SK-N-SH treated with all-trans-retinoic acid at 6 μM for 48 hours (cell line): ENCODE measurements at regions not wholly inside any gene's neighbourhood (a gene's known extent, or its start where the extent isn't known, plus 50 kb on each side); places are given as distances from the start of the nearest gene placed in this dataset.

Experiments
- ARNTL ChIP-seq: fragments of 450-650 bp; formaldehyde crosslinking; IDR thresholded peaks from 2 replicates; pipeline ENCODE4 v1.5.0; 2020; ENCODE audit warnings: low read depth, mild to moderate bottlenecking, moderate library complexity, borderline replicate concordance
- TSHZ2 ChIP-seq: fragments of 250-450 bp; sonication (Bioruptor Pico); IDR thresholded peaks from 2 replicates; pipeline ENCODE4 v1.5.0; 2020; ENCODE audit warnings: mild to moderate bottlenecking, moderate library complexity

- no peak for TF ChIP-seq ARNTL (CRISPR knock-in tag)
- TF ChIP-seq TSHZ2 (CRISPR knock-in tag), result no peak
These were observed 952.8 kb upstream of the ADGRL2 start for GRCh38 chr1:80847904-80848303.
